ENCODE measurements at regions not wholly inside any gene's neighbourhood (a gene's known extent, or its start where the extent isn't known, plus 50 kb on each side); places are given as distances from the start of the nearest gene placed in this dataset.

- H3K4me1 ChIP-seq (ENCODE audit: control insufficient read depth, insufficient read depth, low read length), result no peaks in the 10 kb centered on the region
- Mint-ChIP-seq H3K4me3 (no peak overlapping the region), H3K27me3 (ENCODE audit: insufficient read depth) (no peaks in the 10 kb centered on the region), H3K36me3 (ENCODE audit: low read depth) (no peaks in the 10 kb centered on the region), H3K4me1 (no peaks in the 10 kb centered on the region), H3K9me3 (no peaks in the 10 kb centered on the region), H3K27ac (no peak overlapping the region)
- TF ChIP-seq CTCF (conservative IDR thresholded peaks at IDR 0.05), result no peak
- H3K27me3 ChIP-seq (ENCODE audit: control insufficient read depth, insufficient read depth, low read length, poor library complexity, severe bottlenecking), result no peaks in the 10 kb centered on the region
- DNase-seq, result no peak
- H3K9ac ChIP-seq (ENCODE audit: extremely low read depth, low read length, poor library complexity, severe bottlenecking), result no peak overlapping the region
- H3K27ac ChIP-seq (ENCODE audit: low read depth, low read length), result no peak overlapping the region
- H3K4me3 ChIP-seq (ENCODE audit: low read length), result no peak overlapping the region
- no peaks in the 10 kb centered on the region for H3K9me3 ChIP-seq (ENCODE audit: control insufficient read depth, low read length)
- 90 to 97% methylated on average over 7 to 9 of the region's 10 CpGs for WGBS, 2 experiments (ENCODE audit: insufficient coverage in 1 of 2, insufficient read length in 1 of 2)
- H3K36me3 ChIP-seq (ENCODE audit: control insufficient read depth, insufficient read depth, low read length), result no peaks in the 10 kb centered on the region
Measured at GRCh38 chr6:151170622-151171246, 69.0 kb upstream of the AKAP12 start.

GRCh38 chr6:151172751-151173150 lies 67.0 kb upstream of the AKAP12 start:
- H3K36me3 ChIP-seq (ENCODE audit: control insufficient read depth, insufficient read depth, low read length), result no peaks in the 10 kb centered on the region
- no peaks in the 10 kb centered on the region for H3K36me3 Mint-ChIP-seq (ENCODE audit: low read depth)
- WGBS, 2 experiments (ENCODE audit: insufficient coverage in 1 of 2, insufficient read length in 1 of 2), result 100% methylated on average over 1 to 2 of the region's 3 CpGs
- no peak for TF ChIP-seq CTCF (conservative IDR thresholded peaks at IDR 0.05)
- H3K27ac ChIP-seq (ENCODE audit: low read depth, low read length), result no peak overlapping the region
- no peaks in the 10 kb centered on the region for H3K9me3 Mint-ChIP-seq
- no peaks in the 10 kb centered on the region for H3K27me3 ChIP-seq (ENCODE audit: control insufficient read depth, insufficient read depth, low read length, poor library complexity, severe bottlenecking)
- H3K4me1 Mint-ChIP-seq, result peaks cover 1% of the 10 kb centered on the region
- no peaks in the 10 kb centered on the region for H3K27me3 Mint-ChIP-seq (ENCODE audit: insufficient read depth)
- no peak for DNase-seq
- no peak overlapping the region for H3K9ac ChIP-seq (ENCODE audit: extremely low read depth, low read length, poor library complexity, severe bottlenecking)
- H3K27ac Mint-ChIP-seq, result no peak overlapping the region
- no peaks in the 10 kb centered on the region for H3K9me3 ChIP-seq (ENCODE audit: control insufficient read depth, low read length)
- H3K4me1 ChIP-seq (ENCODE audit: control insufficient read depth, insufficient read depth, low read length), result no peaks in the 10 kb centered on the region
- no peak overlapping the region for H3K4me3 ChIP-seq (ENCODE audit: low read length)
- H3K4me3 Mint-ChIP-seq, result no peak overlapping the region

GRCh38 chr6:151175662-151176445 lies 63.9 kb upstream of the AKAP12 start:
- no peak overlapping the region for H3K27ac ChIP-seq (ENCODE audit: low read depth, low read length)
- H3K36me3 ChIP-seq (ENCODE audit: control insufficient read depth, insufficient read depth, low read length), result no peaks in the 10 kb centered on the region
- H3K27me3 Mint-ChIP-seq (ENCODE audit: insufficient read depth), result no peaks in the 10 kb centered on the region
- H3K9ac ChIP-seq (ENCODE audit: extremely low read depth, low read length, poor library complexity, severe bottlenecking), result no peak overlapping the region
- WGBS, 2 experiments (ENCODE audit: insufficient coverage in 1 of 2, insufficient read length in 1 of 2), result 74 to 81% methylated on average over 9 to 12 of the region's 12 CpGs
- TF ChIP-seq CTCF (conservative IDR thresholded peaks at IDR 0.05), result no peak
- H3K36me3 Mint-ChIP-seq (ENCODE audit: low read depth), result no peaks in the 10 kb centered on the region
- no peaks in the 10 kb centered on the region for H3K27me3 ChIP-seq (ENCODE audit: control insufficient read depth, insufficient read depth, low read length, poor library complexity, severe bottlenecking)
- H3K27ac Mint-ChIP-seq, result no peak overlapping the region
- no peaks in the 10 kb centered on the region for H3K9me3 ChIP-seq (ENCODE audit: control insufficient read depth, low read length)
- H3K4me3 ChIP-seq (ENCODE audit: low read length), result no peak overlapping the region
- no peak for DNase-seq
- H3K9me3 Mint-ChIP-seq, result no peaks in the 10 kb centered on the region
- H3K4me1 ChIP-seq (ENCODE audit: control insufficient read depth, insufficient read depth, low read length), result no peaks in the 10 kb centered on the region
- H3K4me3 Mint-ChIP-seq, result no peak overlapping the region
- peaks cover 1% of the 10 kb centered on the region for H3K4me1 Mint-ChIP-seq

Measured in endodermal cell (in vitro differentiated cells).